Fibroblast of peridontal ligament (primary cell): ENCODE measurements at regions not wholly inside any gene's neighbourhood (a gene's known extent, or its start where the extent isn't known, plus 50 kb on each side); places are given as distances from the start of the nearest gene placed in this dataset.

Source experiments
- DNase-seq: peaks from one replicate; pipeline ENCODE4 v3.0.0-alpha.2; 2010; ENCODE audit errors: extremely low read depth

GRCh38 chr2:12587729-12588522 lies 128.8 kb upstream of the TRIB2 start:
- peak; percentile 91 for DNase-seq

GRCh38 chr2:12588986-12589385 lies 127.8 kb upstream of the TRIB2 start:
- DNase-seq, result no peak

GRCh38 chr2:12589802-12590320 lies 126.9 kb upstream of the TRIB2 start:
- DNase-seq, result no peak

GRCh38 chr2:12592296-12592695 lies 124.4 kb upstream of the TRIB2 start:
- DNase-seq, result no peak

GRCh38 chr2:12594590-12594989 lies 122.1 kb upstream of the TRIB2 start:
- DNase-seq, result no peak

DNA sequence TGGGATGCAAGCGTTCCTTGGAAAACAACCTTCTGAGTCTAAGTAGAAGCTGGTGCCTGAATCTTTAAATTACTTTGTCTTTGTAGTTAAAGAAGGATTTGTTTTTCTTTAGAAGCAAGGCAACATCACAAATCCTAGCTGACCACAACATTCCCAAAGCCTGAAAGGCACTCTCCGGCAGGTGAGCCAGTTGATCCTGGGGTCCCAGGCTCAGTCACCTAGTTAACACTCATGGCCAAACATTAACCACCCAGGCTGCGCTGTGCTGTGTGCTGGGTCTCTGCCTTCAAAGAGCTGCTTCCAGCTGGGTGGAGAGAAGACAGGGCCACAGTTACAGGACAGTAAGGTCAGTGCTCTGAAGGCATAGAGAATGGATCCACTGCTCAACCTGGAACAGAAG lies 120.0 kb upstream of the TRIB2 start:
- DNase-seq, result no peak

- no peak for DNase-seq
These were observed 119.1 kb upstream of the TRIB2 start for GRCh38 chr2:12597610-12598009.

- peak; percentile 86 for DNase-seq
These were observed 114.1 kb upstream of the TRIB2 start for GRCh38 chr2:12602661-12603060.

GRCh38 chr2:12603781-12604295 lies 112.9 kb upstream of the TRIB2 start:
- DNase-seq, result peak; percentile 40

DNA sequence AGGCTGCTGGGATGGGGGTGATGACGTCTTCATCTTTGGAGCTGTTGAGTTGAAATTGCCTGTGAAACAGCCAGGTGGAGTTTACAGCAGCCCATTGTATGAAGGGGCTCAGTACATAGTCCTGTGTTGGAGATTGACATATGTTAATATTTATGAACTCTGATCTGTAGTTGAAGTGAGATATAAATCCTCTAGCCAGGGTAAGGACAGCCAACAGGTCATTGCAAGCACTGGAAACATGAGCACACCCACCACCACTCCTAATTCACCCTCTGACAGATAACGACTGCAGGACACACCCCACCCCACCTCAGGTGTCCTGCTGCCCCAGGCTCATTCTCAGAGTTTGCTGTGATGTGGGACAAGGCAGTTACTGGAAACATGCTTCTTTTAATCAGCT lies 112.4 kb upstream of the TRIB2 start:
- DNase-seq, result no peak

DNA sequence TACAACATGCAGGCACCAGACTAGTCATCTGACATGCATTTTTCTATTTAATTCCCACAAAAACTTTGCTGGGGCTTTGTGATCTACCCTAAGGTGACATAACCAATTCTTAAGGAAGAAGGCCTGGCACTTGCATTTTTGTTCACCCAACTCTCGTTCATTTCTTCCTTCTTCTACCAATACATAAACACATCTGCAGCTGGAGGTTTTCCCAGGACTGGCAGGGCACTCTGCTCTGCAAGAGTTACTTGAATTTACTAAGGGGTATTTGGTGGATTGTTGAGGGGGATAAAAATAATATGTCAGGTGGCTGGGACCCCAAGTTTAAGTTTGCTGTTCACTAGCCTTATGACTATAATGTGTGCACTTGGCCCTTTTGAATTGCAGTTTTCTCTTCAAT lies 111.4 kb upstream of the TRIB2 start:
- no peak for DNase-seq

DNA sequence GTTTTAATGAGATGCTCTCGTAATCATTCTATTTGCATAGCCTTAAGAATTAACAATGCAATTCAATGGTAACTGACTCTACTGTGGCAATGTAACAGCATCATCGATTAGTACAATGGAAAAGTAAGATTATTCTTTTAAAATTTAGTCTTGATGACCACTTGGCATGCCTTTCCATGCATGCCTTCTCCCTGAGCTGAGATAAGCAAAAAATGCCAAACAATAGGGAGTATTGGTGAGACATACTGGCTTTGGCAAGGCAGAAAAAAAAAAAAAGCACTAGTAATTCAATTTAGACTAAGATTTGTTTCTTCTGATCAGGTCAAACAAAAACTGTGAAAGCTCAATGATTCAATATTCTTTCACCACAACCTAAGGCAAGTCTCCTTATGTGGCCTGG lies 110.8 kb upstream of the TRIB2 start:
- no peak for DNase-seq

DNA sequence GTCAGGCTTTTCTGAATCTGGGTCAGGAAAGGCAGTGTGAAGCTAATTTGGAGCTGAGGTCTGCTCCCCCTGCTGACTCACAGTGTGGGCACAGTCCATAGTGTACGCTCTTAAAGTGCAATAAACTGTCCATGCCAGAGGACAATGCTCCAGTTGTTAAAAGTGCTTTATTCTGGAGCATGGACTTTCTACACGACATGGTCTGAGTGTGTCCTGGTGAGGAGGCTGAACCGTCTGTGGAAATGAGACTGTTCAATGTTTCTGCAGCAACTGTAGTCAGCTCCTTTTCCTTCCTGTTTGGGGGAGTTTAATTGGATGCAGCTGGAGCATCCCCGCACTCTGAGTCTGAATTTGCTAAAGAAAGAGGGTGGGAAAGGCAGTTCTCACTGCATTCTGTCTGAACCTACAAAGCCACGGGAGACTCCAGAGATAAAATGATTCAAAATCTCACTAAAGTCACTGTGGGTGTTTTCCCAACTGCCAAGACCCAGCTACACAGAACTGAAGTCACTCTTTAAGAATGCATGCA lies 110.2 kb upstream of the TRIB2 start:
- peak; percentile 71 for DNase-seq

- no peak for DNase-seq
These were observed 108.8 kb upstream of the TRIB2 start for GRCh38 chr2:12607971-12608370.

GRCh38 chr2:12610314-12610713 lies 106.4 kb upstream of the TRIB2 start:
- DNase-seq, result no peak

- DNase-seq, result no peak
These were observed 104.6 kb upstream of the TRIB2 start for GRCh38 chr2:12612168-12612567.

GRCh38 chr2:12612671-12613070 lies 104.1 kb upstream of the TRIB2 start:
- DNase-seq, result no peak

DNA sequence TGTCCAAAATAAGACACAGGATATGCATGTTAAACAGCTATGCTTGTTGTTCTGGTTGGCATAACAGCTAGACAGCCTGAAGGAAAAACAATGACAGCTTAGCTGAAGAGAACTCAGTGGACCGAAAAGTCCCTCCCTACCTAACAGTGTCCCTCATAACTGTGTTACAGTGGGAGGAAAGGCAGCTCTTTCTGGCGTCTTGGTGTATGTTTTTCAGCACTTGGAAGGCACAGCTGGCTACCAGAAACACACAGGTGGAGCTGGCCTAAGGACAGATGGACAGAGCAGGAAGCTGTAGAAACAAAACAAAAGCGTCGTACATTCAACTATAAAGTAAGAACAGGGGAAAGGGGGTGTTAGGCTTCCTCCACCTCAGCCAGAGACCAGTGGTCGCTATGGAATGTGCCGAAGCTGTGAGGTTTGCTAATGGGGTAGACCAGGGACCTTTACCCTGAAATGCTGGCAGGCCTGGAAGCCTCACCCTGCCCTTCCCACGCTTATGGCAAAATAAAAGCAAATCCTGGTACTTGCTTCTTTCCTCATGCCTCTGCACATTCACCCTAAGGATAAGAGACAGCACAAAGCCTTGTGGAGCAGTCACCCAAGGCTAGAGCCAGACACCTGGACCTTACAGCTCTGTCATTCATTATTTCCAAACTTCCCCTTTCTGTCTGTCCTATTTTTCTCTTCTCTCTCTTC lies 103.5 kb upstream of the TRIB2 start:
- no peak for DNase-seq

DNA sequence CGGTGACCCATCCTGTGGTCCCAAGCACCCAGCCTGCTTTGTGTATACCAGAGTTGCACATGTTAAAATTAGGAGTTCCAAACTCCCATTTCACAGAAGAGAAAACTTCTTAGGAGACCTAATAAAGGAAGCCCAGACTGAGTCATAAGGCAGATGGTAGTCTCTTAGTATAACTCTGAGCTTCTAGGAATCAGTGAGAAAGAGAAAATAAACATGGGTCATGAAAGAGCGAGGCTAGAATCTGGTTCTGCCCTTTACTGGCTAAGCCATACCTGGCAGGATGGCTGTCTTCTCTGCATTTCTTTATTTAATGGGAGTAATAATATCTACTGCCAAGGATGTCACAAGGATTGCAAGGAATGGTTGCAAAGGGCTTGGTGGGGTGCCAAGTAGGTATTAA lies 101.2 kb upstream of the TRIB2 start:
- DNase-seq, result no peak

DNA sequence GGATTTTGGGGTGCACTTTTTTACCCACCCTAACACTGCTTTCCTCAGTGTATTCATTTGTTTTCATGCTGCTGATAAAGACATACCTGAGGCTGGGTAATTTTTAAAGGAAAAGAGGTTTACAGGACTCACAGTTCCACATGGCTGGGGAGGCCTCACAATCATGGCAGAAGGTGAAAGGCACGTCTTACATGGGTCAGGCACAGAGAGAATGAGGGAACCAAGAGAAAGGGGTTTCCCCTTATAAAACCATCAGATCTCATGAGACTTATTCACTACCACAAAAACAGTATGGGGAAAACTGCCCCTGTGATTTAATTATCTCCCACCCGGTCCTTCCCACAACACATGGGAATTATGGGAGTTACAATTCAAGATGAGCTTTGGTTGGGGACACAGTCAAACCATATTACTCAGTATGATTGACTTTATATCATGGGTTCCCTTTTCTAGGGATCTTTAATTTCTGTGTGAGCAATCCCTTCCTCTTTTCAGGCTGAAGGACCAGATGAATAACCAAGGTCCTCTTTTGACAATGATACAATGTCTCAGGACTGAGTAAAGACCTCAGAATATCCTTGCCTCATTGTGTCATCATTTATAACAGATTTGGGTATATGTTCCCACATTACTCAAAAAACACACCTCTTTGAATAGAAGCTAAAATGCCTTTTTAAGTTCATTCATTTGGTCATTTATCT lies 100.1 kb upstream of the TRIB2 start:
- no peak for DNase-seq

DNA sequence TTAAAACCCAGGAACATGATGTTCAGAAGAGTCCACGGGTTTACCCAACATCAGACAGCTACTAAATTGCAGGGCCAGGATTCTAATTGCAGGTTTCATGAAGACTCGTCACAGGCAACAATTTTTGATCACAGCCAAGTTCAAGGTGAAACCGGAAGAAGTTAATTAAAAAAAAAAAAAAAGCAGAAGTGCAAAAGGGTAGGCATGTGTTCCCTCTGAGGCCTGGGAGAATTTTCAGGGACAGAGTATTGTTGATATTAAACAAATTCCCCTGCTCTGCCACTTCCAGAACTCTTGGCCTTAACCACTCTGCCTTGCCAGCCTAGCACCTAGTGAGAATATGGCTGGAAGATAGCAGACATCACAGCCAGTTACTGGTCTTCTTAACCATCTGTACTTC lies 99.4 kb upstream of the TRIB2 start:
- DNase-seq, result no peak

GRCh38 chr2:12617853-12618252 lies 98.9 kb upstream of the TRIB2 start:
- DNase-seq, result no peak
